ENCODE measurements at regions not wholly inside any gene's neighbourhood (a gene's known extent, or its start where the extent isn't known, plus 50 kb on each side); places are given as distances from the start of the nearest gene placed in this dataset.

DNA sequence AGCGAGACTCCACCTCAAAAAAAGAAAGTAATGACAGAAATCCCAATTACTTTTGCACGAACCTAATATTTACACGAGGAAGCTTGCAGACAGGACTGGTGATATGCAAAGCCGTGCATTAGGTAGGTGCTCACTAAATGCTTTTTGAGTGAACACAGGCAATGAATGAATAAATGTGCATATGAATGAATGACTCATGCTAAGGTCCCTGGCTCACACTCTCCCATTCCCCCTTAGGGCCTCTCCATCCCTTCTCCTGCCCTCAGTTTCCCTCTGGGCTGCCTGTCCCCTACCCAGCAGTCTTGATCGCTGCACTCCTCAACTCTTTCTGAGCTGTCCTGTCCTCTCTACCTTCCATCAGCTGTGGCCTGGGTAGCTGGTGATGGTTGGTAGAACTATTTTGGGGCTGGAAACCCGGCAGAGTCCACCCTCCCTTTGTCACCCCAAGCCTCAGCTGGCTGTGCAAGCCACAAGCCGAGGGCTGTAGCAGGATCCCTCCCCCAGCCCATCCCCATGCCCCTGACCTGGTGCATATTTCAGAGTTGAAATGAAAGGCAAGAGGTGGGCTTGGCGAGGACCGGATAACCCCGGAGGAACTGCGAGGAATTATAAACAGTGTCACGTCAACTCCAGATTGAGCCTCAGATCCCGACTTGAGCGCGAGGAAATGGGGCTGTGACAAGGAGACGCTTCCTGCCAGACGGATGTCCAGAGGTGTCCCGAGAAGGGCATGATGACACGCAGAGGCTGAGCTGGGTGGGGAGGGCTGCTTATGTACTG, 191.7 kb upstream of the GSC start:
- TF ChIP-seq EZH2 (IDR thresholded peaks at IDR 0.05; ENCODE audit: borderline replicate concordance, control insufficient read depth, low read depth, low read length): no peak
- TF ChIP-seq TBL1XR1 (IDR thresholded peaks at IDR 0.05; ENCODE audit: low read depth, low read length): no peak
- TF ChIP-seq YBX1 (IDR thresholded peaks at IDR 0.05): no peak
- TF ChIP-seq WRNIP1 (IDR thresholded peaks at IDR 0.05; ENCODE audit: borderline replicate concordance, low read depth, low read length): no peak
- TF ChIP-seq CEBPB (IDR thresholded peaks at IDR 0.05; ENCODE audit: borderline replicate concordance in 1 of 2, low read depth in 2 of 2, low read length in 2 of 2): no peak
- TF ChIP-seq IKZF2 (IDR thresholded peaks at IDR 0.05): no peak
- no peak for TF ChIP-seq TARDBP (IDR thresholded peaks at IDR 0.05; ENCODE audit: borderline replicate concordance)
- no peak for TF ChIP-seq ZBTB33 (IDR thresholded peaks at IDR 0.05)
- no peak for TF ChIP-seq MEF2B (IDR thresholded peaks at IDR 0.05; ENCODE audit: partially characterized antibody, poor library complexity, severe bottlenecking)
- TF ChIP-seq NBN (IDR thresholded peaks at IDR 0.05): no peak
- no peak for TF ChIP-seq E2F8 (IDR thresholded peaks at IDR 0.05; ENCODE audit: low read depth, partially characterized antibody)
- no peak for TF ChIP-seq SIN3A (IDR thresholded peaks at IDR 0.05; ENCODE audit: low read depth, low read length)
- TF ChIP-seq TCF3 (IDR thresholded peaks at IDR 0.05; ENCODE audit: borderline replicate concordance, insufficient read depth, low read depth, low read length): no peak
- no peak for TF ChIP-seq USF2 (IDR thresholded peaks at IDR 0.05; ENCODE audit: borderline replicate concordance, low read depth, low read length)
- TF ChIP-seq EED (IDR thresholded peaks at IDR 0.05; ENCODE audit: low read depth): no peak
- TF ChIP-seq SIX5 (IDR thresholded peaks at IDR 0.05; ENCODE audit: low read depth, low read length, severe bottlenecking): no peak
- no peak for TF ChIP-seq IRF4 (IDR thresholded peaks at IDR 0.05; ENCODE audit: low read depth, low read length)
- TF ChIP-seq MAX (IDR thresholded peaks at IDR 0.05; ENCODE audit: low read depth, low read length): no peak
- BruUV-seq (replicated peaks): no TSS peak
- 27% methylated on average over 19 of the region's 19 CpGs for WGBS (ENCODE audit: insufficient coverage, insufficient replicate concordance, low lambda C conversion rate, missing lambda C conversion rate)
- no peaks in the 10 kb centered on the region for H3K79me2 ChIP-seq (ENCODE audit: control insufficient read depth, insufficient read depth, low read length)
- H3K4me3 ChIP-seq: no peak overlapping the region
- H3K4me2 ChIP-seq (ENCODE audit: control insufficient read depth, insufficient read depth): no peak overlapping the region
- ChIA-PET RAD21 (ENCODE audit: unreplicated experiment) (no interaction called here), SMC1A (ENCODE audit: uncharacterized antibody, unreplicated experiment) (no interaction called here), CTCF (no interaction called here), POLR2A (no interaction called here)
- in situ Hi-C loops (cut with MboI): no loop called here
- intact Hi-C loops (cut with micrococcal nuclease; ENCODE audit: unreplicated experiment): no loop called here
- no peaks in the 10 kb centered on the region for H4K20me1 ChIP-seq (ENCODE audit: control insufficient read depth, insufficient read depth)
- no peak overlapping the region for H3K9ac ChIP-seq (ENCODE audit: control insufficient read depth, insufficient read depth, low read length)
- no peak overlapping the region for H2AFZ ChIP-seq (ENCODE audit: control insufficient read depth, low read depth, low read length)
- ATAC-seq (no peak), FAIRE-seq (no peak), DNase-seq (ENCODE audit: low read depth, low spot score) (no peak)
- no peak overlapping the region for H3K27ac ChIP-seq (ENCODE audit: control insufficient read depth, insufficient read depth)
- no peaks in the 10 kb centered on the region for H3K4me1 ChIP-seq (ENCODE audit: control insufficient read depth, insufficient read depth, low read length)
- peaks cover 2 to 3% of the 10 kb centered on the region in 2 experiments; a peak in 2 of 4 replicates for H3K27me3 ChIP-seq (replicated peaks in 1 of 2; ENCODE audit: control insufficient read depth in 2 of 2, insufficient read depth in 2 of 2, low read length in 1 of 2)
- no peaks in the 10 kb centered on the region for H3K9me3 ChIP-seq (replicated peaks; ENCODE audit: control insufficient read depth, insufficient read depth, low read length)
- H3K36me3 ChIP-seq (ENCODE audit: control insufficient read depth in 2 of 2, insufficient read depth in 2 of 2, low read length in 1 of 2): no peaks in the 10 kb centered on the region

Data from GM12878 (cell line).